ENCODE measurements at regions not wholly inside any gene's neighbourhood (a gene's known extent, or its start where the extent isn't known, plus 50 kb on each side); places are given as distances from the start of the nearest gene placed in this dataset.

DNA sequence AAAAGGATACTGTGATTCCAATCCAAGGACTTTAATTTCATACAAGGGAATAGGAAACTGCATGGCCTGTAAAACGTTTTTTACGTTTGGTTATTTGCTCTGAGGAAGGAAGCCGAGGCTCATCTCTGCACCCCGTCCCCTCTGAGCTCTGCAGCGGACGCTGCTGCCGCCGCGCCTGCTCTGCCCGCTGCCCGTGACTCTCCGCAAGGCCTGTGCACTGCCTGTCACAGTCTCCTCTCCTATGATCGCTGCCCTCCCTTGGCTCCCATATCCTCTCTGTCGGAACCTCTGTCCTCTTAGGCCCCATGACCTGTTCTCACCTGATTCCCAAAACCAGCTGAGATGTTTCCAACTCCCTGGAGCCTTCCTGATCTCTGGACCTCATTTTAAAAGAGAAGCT lies 320.3 kb upstream of the ZNF32 start:
- TF ChIP-seq, protein P1, sequence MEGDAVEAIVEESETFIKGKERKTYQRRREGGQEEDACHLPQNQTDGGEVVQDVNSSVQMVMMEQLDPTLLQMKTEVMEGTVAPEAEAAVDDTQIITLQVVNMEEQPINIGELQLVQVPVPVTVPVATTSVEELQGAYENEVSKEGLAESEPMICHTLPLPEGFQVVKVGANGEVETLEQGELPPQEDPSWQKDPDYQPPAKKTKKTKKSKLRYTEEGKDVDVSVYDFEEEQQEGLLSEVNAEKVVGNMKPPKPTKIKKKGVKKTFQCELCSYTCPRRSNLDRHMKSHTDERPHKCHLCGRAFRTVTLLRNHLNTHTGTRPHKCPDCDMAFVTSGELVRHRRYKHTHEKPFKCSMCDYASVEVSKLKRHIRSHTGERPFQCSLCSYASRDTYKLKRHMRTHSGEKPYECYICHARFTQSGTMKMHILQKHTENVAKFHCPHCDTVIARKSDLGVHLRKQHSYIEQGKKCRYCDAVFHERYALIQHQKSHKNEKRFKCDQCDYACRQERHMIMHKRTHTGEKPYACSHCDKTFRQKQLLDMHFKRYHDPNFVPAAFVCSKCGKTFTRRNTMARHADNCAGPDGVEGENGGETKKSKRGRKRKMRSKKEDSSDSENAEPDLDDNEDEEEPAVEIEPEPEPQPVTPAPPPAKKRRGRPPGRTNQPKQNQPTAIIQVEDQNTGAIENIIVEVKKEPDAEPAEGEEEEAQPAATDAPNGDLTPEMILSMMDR (IDR thresholded peaks at IDR 0.05): no peak
- no peak for TF ChIP-seq POLR2AphosphoS5 (IDR thresholded peaks at IDR 0.05)
- no peak for TF ChIP-seq POLR2A (IDR thresholded peaks at IDR 0.05)
- TF ChIP-seq EP300 (IDR thresholded peaks at IDR 0.05): no peak
